MCF 10A (cell line): ENCODE measurements at regions not wholly inside any gene's neighbourhood (a gene's known extent, or its start where the extent isn't known, plus 50 kb on each side); places are given as distances from the start of the nearest gene placed in this dataset.

Source experiments
- BruUV-seq: library from RNA; stranded (reverse); fragments of 400-500 nt; replicated peaks from 2 replicates; lab custom pipeline; 2021; lab: Mats Ljungman, UMichigan
- CTCF ChIA-PET: fragments of 300-600 bp; sonication (Branson Sonifier 250); formaldehyde crosslinking; extraction: SDS; loops from one replicate; lab custom pipeline; 2021; ENCODE audit warnings: antibody characterized with exemption, inconsistent platforms; lab: Yijun Ruan, JAX
- POLR2A ChIA-PET: fragments of 300-600, 350-650 bp; sonication (Branson Sonifier 250); formaldehyde crosslinking; extraction: SDS; loops from one replicate; lab custom pipeline; 2020; ENCODE audit warnings: antibody characterized with exemption, inconsistent platforms; lab: Yijun Ruan, JAX
- DNase-seq: peaks from one replicate; pipeline ENCODE4 v3.0.0-alpha.2; 2018; ENCODE audit not compliant: unreplicated experiment
- H3K27ac Mint-ChIP-seq: one replicate; pipeline ENCODE4 v1.8.0; 2022; ENCODE audit warnings: mild to moderate bottlenecking, low read depth, mixed read lengths; ENCODE audit not compliant: unreplicated experiment
- H3K27me3 Mint-ChIP-seq: one replicate; pipeline ENCODE4 v1.8.0; 2022; ENCODE audit warnings: mixed read lengths; ENCODE audit not compliant: insufficient read depth, unreplicated experiment
- H3K36me3 Mint-ChIP-seq: one replicate; pipeline ENCODE4 v1.8.0; 2022; ENCODE audit warnings: mild to moderate bottlenecking, moderate library complexity, mixed read lengths; ENCODE audit not compliant: insufficient read depth, unreplicated experiment
- H3K4me1 Mint-ChIP-seq: one replicate; pipeline ENCODE4 v1.8.0; 2022; ENCODE audit warnings: mixed read lengths; ENCODE audit not compliant: insufficient read depth, unreplicated experiment
- H3K4me3 Mint-ChIP-seq: one replicate; pipeline ENCODE4 v1.8.0; 2022; ENCODE audit warnings: mild to moderate bottlenecking, moderate library complexity, mixed read lengths; ENCODE audit not compliant: unreplicated experiment
- H3K9me3 Mint-ChIP-seq: one replicate; pipeline ENCODE4 v1.8.0; 2022; ENCODE audit warnings: mixed read lengths; ENCODE audit not compliant: unreplicated experiment
- CTCF ChIP-seq: fragments of 200-600 bp; IDR thresholded peaks from one replicate; pipeline ENCODE4 v1.8.0; 2022; ENCODE audit warnings: antibody characterized with exemption, mild to moderate bottlenecking; ENCODE audit not compliant: unreplicated experiment
- intact Hi-C: fragments of 100-400 bp; cut with micrococcal nuclease; formaldehyde crosslinking; loops from 2 replicates; pipeline ENCODE4 v1.14.1; 2022

DNA sequence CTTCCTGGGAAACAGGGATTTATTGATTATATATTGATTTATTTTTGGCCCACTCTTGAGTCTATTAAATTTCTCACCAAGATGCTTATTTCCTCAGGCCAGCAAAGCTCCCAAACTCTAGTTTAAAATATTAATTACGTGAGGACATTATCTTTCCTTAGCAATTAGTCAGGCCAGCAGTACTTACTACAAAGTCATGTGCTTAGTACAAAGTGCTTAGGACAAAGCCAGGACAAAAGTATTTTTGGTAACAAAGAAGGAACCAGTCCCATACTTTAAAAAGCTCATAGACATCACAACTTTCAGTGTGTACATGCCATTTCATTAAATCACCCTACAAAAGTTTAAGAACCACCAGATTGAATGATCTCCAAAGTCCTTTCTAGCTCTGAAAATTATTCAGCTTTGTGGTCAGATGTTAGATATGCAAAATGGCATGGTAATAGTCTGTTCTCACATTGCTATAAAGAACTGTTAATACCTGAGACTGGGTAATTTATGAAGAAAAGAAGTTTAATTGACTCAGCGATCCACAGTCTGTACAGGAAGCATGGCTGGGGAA lies 94.7 kb upstream of the PWP1 start:
- intact Hi-C loops, result no loop called here
- BruUV-seq, result no TSS peak
- Mint-ChIP-seq H3K36me3 (peaks cover 6% of the 10 kb centered on the region), H3K9me3 (peaks cover 10% of the 10 kb centered on the region), H3K27me3 (no peaks in the 10 kb centered on the region), H3K27ac (no peak overlapping the region), H3K4me3 (no peak overlapping the region), H3K4me1 (no peaks in the 10 kb centered on the region)
- DNase-seq, result no peak
- CTCF ChIA-PET, result interaction anchor here (1.0 to 2.3 kb wide), 3 partner anchors 17 to 459 kb away, joined by 3 to 7 read pairs (median 4); no protein-coding TSS in a partner anchor
- POLR2A ChIA-PET, result no interaction called here
- no peak for TF ChIP-seq CTCF

DNA sequence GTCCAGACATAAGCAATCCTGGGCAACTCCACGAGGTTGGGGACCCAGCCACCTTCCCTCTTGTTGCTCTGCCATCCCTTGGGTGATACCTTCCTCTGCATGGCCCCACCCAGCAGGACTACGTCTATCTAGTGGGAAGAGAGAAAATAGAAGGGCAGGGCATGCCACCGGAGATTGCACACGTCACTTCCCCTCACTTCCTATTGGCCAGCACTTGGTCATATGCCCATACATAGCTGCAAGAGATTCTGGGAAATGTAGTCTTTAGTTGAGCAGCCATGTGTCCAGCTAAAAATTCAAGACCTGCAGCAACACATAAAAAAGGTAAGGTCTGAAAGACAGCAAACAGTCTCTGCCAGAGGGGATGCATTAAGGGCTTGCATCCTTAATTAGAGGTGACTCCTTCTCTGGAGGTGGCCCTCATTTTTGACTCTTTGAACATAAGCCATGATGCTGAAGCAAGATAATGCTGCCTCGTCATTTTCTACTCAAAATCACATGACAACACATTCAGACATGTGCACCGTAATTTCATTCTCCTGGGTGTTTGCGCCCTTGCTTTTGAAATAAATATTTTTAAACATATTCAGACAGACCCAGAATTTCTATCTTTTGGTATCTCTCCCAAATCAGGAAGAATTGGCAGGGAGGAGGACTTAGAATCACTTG lies 91.8 kb upstream of the PWP1 start:
- DNase-seq, result no peak
- no peaks in the 10 kb centered on the region for H3K4me1 Mint-ChIP-seq
- no peaks in the 10 kb centered on the region for H3K9me3 Mint-ChIP-seq

DNA sequence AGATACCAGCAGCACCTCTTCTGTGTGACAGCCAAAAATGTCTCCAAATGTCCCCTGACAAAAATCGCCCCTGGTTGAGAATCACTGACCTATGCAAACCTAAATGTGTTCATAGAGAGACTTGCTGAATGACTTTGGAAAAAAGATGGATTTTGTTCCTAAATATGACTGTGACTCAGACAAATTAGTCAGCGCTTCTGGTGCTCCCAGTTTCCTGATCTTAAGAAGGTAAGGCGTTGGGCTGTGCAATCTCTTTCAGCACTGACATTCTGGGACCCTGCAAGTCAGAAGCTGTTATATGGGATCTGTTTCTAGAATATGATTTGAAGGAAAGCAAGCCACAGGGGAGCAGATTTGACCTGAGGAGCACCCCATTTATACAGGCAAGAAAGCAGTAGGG lies 90.6 kb upstream of the PWP1 start:
- DNase-seq, result peak; percentile 19
- Mint-ChIP-seq H3K4me3 (no peak overlapping the region), H3K36me3 (peaks cover 6% of the 10 kb centered on the region), H3K27ac (no peak overlapping the region), H3K9me3 (no peaks in the 10 kb centered on the region), H3K27me3 (no peaks in the 10 kb centered on the region), H3K4me1 (no peaks in the 10 kb centered on the region)
- CTCF ChIA-PET, result interaction anchor here (0.5 to 1.5 kb wide), 4 partner anchors 12 to 192 kb away, joined by 3 to 4 read pairs (median 3); no protein-coding TSS in a partner anchor
- intact Hi-C loops, result no loop called here
- POLR2A ChIA-PET, result no interaction called here
- no TSS peak for BruUV-seq
- TF ChIP-seq CTCF, result no peak

More for the DNA sequence above, 91.8 kb upstream of the PWP1 start:
- H3K27me3 Mint-ChIP-seq, result no peaks in the 10 kb centered on the region
- no peak for TF ChIP-seq CTCF
- ChIA-PET POLR2A (interaction anchor here (0.6 kb wide), 1 partner anchor 32 kb away, joined by 5 read pairs; no protein-coding TSS in a partner anchor), CTCF (interaction anchor here (0.6 to 1.5 kb wide), 3 partner anchors 14 to 868 kb away, joined by 3 to 4 read pairs (median 4); no protein-coding TSS in a partner anchor)
- H3K27ac Mint-ChIP-seq, result no peak overlapping the region
- H3K36me3 Mint-ChIP-seq, result peaks cover 6% of the 10 kb centered on the region
- intact Hi-C loops, result no loop called here
- H3K4me3 Mint-ChIP-seq, result no peak overlapping the region
- BruUV-seq, result no TSS peak

- H3K27me3 Mint-ChIP-seq, result no peaks in the 10 kb centered on the region
- H3K27ac Mint-ChIP-seq, result no peak overlapping the region
- H3K4me3 Mint-ChIP-seq, result no peak overlapping the region
- BruUV-seq, result no TSS peak
- no peak for DNase-seq
- no peaks in the 10 kb centered on the region for H3K9me3 Mint-ChIP-seq
- no peaks in the 10 kb centered on the region for H3K4me1 Mint-ChIP-seq
- TF ChIP-seq CTCF, result no peak
- intact Hi-C loops, result no loop called here
- ChIA-PET CTCF (interaction anchor here (0.6 to 3.5 kb wide), 9 partner anchors 10 to 644 kb away, joined by 3 to 38 read pairs (median 3); no protein-coding TSS in a partner anchor), POLR2A (no interaction called here)
- H3K36me3 Mint-ChIP-seq, result no peaks in the 10 kb centered on the region
Measured at GRCh38 chr12:107597695-107598410, 87.7 kb upstream of the PWP1 start.
